HepG2 (cell line): ENCODE measurements at regions not wholly inside any gene's neighbourhood (a gene's known extent, or its start where the extent isn't known, plus 50 kb on each side); places are given as distances from the start of the nearest gene placed in this dataset.

Source experiments
- CENPX ChIP-seq: sonication (generic); formaldehyde crosslinking; IDR thresholded peaks from 2 replicates; pipeline ENCODE4 v1.9.0; 2021; ENCODE audit warnings: mild to moderate bottlenecking, missing genetic modification reagents, moderate library complexity
- DNMT1 ChIP-seq: sonication (generic); formaldehyde crosslinking; IDR thresholded peaks from 2 replicates; pipeline ENCODE4 v1.5.1; 2020; ENCODE audit warnings: mild to moderate bottlenecking, missing genetic modification reagents
- NCOR1 ChIP-seq: fragments of 200-600 bp; sonication (generic); IDR thresholded peaks from 2 replicates; pipeline ENCODE4 v1.7.0; 2017; ENCODE audit warnings: antibody characterized with exemption, low read length, borderline replicate concordance
- SMYD3 ChIP-seq: sonication (generic); formaldehyde crosslinking; IDR thresholded peaks from 2 replicates; pipeline ENCODE4 v1.8.1; 2023; ENCODE audit warnings: mild to moderate bottlenecking, missing genetic modification reagents
- ZNF484 ChIP-seq: sonication (generic); formaldehyde crosslinking; IDR thresholded peaks from 2 replicates; pipeline ENCODE4 v1.5.1; 2020; ENCODE audit warnings: mild to moderate bottlenecking, low read depth, missing genetic modification reagents, borderline replicate concordance
- TF ChIP-seq, protein P1 (sequence below): sonication (generic); formaldehyde crosslinking; IDR thresholded peaks from 2 replicates; pipeline ENCODE4 v1.9.0; 2021; ENCODE audit warnings: mild to moderate bottlenecking, missing genetic modification reagents
- TF ChIP-seq, protein P2 (sequence below): sonication (generic); formaldehyde crosslinking; IDR thresholded peaks from 2 replicates; pipeline ENCODE4 v1.4.0; 2020; ENCODE audit warnings: missing genetic modification reagents
- TF ChIP-seq, protein P3 (sequence below): sonication (generic); formaldehyde crosslinking; IDR thresholded peaks from 2 replicates; pipeline ENCODE4 v1.4.0; 2020; ENCODE audit warnings: missing genetic modification reagents

DNA sequence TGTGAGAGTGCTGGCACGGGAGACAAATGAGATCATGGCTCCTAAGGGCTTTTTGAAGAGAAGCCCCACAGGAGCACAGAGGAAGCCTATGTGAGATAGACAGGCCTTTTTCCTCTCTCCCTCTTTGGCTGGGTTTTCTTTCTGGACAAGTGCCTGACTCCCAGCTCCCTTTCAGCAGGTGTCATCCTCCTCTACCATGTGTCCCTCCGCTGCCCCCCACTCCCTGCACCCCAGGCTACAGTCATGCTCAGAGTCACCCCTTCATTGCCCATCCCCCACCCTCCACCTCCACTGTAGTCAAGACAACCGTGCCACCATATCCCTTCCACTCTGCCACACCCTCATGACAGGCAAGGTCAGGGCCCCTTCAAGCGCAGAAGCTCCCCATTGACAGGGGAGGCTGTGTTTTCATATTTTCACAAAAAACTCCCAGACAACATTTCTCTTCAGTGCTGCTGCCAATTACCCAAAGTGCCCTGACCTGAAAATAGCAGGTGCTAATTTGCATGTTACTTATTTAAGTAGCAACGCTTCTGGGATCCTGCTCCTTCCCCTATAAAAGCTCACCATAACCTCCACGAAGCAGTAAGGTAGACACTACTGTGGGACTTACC, 92.1 kb upstream of the IPO9 start (continued):
- TF ChIP-seq, protein P1, sequence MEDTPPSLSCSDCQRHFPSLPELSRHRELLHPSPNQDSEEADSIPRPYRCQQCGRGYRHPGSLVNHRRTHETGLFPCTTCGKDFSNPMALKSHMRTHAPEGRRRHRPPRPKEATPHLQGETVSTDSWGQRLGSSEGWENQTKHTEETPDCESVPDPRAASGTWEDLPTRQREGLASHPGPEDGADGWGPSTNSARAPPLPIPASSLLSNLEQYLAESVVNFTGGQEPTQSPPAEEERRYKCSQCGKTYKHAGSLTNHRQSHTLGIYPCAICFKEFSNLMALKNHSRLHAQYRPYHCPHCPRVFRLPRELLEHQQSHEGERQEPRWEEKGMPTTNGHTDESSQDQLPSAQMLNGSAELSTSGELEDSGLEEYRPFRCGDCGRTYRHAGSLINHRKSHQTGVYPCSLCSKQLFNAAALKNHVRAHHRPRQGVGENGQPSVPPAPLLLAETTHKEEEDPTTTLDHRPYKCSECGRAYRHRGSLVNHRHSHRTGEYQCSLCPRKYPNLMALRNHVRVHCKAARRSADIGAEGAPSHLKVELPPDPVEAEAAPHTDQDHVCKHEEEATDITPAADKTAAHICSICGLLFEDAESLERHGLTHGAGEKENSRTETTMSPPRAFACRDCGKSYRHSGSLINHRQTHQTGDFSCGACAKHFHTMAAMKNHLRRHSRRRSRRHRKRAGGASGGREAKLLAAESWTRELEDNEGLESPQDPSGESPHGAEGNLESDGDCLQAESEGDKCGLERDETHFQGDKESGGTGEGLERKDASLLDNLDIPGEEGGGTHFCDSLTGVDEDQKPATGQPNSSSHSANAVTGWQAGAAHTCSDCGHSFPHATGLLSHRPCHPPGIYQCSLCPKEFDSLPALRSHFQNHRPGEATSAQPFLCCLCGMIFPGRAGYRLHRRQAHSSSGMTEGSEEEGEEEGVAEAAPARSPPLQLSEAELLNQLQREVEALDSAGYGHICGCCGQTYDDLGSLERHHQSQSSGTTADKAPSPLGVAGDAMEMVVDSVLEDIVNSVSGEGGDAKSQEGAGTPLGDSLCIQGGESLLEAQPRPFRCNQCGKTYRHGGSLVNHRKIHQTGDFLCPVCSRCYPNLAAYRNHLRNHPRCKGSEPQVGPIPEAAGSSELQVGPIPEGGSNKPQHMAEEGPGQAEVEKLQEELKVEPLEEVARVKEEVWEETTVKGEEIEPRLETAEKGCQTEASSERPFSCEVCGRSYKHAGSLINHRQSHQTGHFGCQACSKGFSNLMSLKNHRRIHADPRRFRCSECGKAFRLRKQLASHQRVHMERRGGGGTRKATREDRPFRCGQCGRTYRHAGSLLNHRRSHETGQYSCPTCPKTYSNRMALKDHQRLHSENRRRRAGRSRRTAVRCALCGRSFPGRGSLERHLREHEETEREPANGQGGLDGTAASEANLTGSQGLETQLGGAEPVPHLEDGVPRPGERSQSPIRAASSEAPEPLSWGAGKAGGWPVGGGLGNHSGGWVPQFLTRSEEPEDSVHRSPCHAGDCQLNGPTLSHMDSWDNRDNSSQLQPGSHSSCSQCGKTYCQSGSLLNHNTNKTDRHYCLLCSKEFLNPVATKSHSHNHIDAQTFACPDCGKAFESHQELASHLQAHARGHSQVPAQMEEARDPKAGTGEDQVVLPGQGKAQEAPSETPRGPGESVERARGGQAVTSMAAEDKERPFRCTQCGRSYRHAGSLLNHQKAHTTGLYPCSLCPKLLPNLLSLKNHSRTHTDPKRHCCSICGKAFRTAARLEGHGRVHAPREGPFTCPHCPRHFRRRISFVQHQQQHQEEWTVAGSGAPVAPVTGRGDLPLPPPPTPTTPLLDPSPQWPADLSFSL (CRISPR knock-in tag) = no peak
- TF ChIP-seq SMYD3 (CRISPR knock-in tag) = no peak
- TF ChIP-seq, protein P2, sequence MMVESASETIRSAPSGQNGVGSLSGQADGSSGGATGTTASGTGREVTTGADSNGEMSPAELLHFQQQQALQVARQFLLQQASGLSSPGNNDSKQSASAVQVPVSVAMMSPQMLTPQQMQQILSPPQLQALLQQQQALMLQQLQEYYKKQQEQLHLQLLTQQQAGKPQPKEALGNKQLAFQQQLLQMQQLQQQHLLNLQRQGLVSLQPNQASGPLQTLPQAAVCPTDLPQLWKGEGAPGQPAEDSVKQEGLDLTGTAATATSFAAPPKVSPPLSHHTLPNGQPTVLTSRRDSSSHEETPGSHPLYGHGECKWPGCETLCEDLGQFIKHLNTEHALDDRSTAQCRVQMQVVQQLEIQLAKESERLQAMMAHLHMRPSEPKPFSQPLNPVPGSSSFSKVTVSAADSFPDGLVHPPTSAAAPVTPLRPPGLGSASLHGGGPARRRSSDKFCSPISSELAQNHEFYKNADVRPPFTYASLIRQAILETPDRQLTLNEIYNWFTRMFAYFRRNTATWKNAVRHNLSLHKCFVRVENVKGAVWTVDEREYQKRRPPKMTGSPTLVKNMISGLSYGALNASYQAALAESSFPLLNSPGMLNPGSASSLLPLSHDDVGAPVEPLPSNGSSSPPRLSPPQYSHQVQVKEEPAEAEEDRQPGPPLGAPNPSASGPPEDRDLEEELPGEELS (CRISPR knock-in tag) = no peak
- no peak for TF ChIP-seq NCOR1
- TF ChIP-seq, protein P3, sequence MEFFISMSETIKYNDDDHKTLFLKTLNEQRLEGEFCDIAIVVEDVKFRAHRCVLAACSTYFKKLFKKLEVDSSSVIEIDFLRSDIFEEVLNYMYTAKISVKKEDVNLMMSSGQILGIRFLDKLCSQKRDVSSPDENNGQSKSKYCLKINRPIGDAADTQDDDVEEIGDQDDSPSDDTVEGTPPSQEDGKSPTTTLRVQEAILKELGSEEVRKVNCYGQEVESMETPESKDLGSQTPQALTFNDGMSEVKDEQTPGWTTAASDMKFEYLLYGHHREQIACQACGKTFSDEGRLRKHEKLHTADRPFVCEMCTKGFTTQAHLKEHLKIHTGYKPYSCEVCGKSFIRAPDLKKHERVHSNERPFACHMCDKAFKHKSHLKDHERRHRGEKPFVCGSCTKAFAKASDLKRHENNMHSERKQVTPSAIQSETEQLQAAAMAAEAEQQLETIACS (CRISPR knock-in tag) = no peak
- TF ChIP-seq CENPX = no peak
- TF ChIP-seq DNMT1 = no peak
- TF ChIP-seq ZNF484 (CRISPR knock-in tag) = no peak
